Transverse colon (tissue), 4 donors: ENCODE measurements at regions not wholly inside any gene's neighbourhood (a gene's known extent, or its start where the extent isn't known, plus 50 kb on each side); places are given as distances from the start of the nearest gene placed in this dataset.

Experiments used
- CTCF ChIP-seq, 5 experiments: fragments of 200-600 bp in 3 of 5; fragments of 450-650 bp in 2 of 5; sonication (generic) in 3 of 5; IDR thresholded peaks; 1 replicate in 2 of 5; 2 replicates in 3 of 5; pipeline ENCODE4 v1.5.1; 2016 to 2017; ENCODE audit warnings: antibody characterized with exemption in 5 of 5, inconsistent platforms in 3 of 5, mild to moderate bottlenecking in 2 of 5, moderate library complexity in 1 of 5
- POLR2A ChIP-seq: fragments of 450-650 bp; IDR thresholded peaks from one replicate; pipeline ENCODE4 v1.6.1; 2016; ENCODE audit warnings: antibody characterized with exemption, mild to moderate bottlenecking, moderate library complexity
- POLR2AphosphoS5 ChIP-seq, 3 donors: sonication (generic); formaldehyde crosslinking; IDR thresholded peaks; one replicate each; pipeline ENCODE4 v1.6.1; 2016; ENCODE audit warnings: antibody characterized with exemption in 3 of 3

GRCh38 chr7:84784450-84784849, 402.4 kb downstream of the SEMA3D start:
- TF ChIP-seq CTCF (IDR thresholded peaks at IDR 0.05) = no peak
- TF ChIP-seq POLR2A = no peak
- TF ChIP-seq POLR2AphosphoS5 (IDR thresholded peaks at IDR 0.05) = no peak
